Cardiac fibroblast (primary cell): ENCODE measurements at regions not wholly inside any gene's neighbourhood (a gene's known extent, or its start where the extent isn't known, plus 50 kb on each side); places are given as distances from the start of the nearest gene placed in this dataset.
A peak's percentile ranks its signal among the peaks of the same experiment; 100 is the strongest.

Source experiments
- DNase-seq, 2 donors: peaks; one replicate each; pipeline versions ENCODE4 v3.0.0 to v3.0.0-alpha.2; 2010; ENCODE audit warnings: low read depth in 2 of 2
- H3K4me3 ChIP-seq, 2 donors: replicated peaks in 1 of 2; 1 replicate in 1 of 2; 2 replicates in 1 of 2; pipeline ENCODE4 v1.5.1; 2011; ENCODE audit warnings: low read depth in 2 of 2, low read length in 2 of 2, mild to moderate bottlenecking in 2 of 2, moderate library complexity in 1 of 2
- CTCF ChIP-seq: IDR thresholded peaks from one replicate; pipeline ENCODE4 v1.5.1; 2011; ENCODE audit warnings: low read depth, mild to moderate bottlenecking, low read length, inconsistent platforms

GRCh38 chr17:73703917-73704316, 59.7 kb upstream of the SDK2 start:
- TF ChIP-seq CTCF, result no peak
- H3K4me3 ChIP-seq, result no peak overlapping the region
- no peak for DNase-seq

DNA sequence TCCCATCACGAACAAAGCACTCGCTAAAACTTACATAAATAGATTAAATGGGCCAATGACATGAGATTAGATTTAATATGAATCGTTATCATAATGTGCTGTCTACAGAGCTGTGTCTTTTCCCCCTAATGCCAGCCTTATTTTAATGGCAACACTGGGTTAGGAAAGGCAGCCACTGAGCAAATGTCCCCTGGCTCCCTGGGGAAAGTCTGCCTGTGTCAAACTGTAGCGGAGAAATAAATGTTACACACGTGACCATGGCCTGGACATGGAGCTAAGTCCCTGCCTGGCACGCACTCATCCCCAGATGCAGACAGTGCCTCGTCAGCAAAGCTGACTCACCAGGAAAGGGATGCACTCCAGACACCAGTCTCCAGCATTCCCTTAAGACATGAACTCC, 61.3 kb upstream of the SDK2 start:
- no peak overlapping the region for H3K4me3 ChIP-seq
- peak; percentile 13 to 18 for DNase-seq
- no peak for TF ChIP-seq CTCF

DNA sequence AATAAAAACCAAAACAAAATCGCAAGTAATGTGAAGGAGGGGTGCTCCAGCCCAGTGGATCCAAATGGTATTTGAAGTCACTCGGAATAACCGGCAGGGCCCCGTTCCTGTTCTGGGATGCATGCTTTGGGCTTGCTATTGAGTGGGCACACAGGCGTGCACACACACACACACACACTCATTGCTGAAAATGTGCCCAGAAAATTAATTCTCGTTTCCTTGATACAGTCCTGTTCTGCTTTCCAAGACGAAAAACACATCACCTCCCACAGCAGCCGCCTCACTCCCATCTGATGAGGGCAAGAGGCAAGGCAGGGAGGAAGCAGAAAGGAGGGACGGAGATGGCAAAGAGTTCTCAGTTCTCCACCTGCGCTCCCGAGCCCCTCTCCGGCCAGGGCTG, 62.2 kb upstream of the SDK2 start:
- no peak for DNase-seq
- no peak overlapping the region for H3K4me3 ChIP-seq
- TF ChIP-seq CTCF, result no peak

GRCh38 chr17:73706858-73707257, 62.6 kb upstream of the SDK2 start:
- no peak for DNase-seq
- TF ChIP-seq CTCF, result no peak
- no peak overlapping the region for H3K4me3 ChIP-seq

DNA sequence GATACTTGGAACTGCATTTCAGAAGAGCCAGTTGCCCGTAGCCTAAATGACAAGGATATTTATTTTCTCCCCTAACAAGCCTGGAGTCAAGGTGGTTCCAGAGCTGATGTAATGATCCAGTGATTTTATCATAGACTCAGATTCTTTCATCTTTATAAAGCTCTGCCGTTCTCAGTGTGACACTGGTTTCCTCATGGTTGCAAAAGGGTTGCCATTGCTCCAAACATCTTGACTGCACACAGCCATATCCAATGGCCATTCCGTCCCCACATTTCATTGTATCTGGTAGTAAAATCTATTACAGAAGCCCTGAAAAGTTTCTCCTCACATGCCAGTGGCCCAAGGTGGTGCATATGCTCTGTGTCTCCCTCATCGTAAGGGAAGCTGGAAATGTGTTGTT, 63.1 kb upstream of the SDK2 start:
- no peak for TF ChIP-seq CTCF
- no peak overlapping the region for H3K4me3 ChIP-seq
- DNase-seq, result no peak

DNA sequence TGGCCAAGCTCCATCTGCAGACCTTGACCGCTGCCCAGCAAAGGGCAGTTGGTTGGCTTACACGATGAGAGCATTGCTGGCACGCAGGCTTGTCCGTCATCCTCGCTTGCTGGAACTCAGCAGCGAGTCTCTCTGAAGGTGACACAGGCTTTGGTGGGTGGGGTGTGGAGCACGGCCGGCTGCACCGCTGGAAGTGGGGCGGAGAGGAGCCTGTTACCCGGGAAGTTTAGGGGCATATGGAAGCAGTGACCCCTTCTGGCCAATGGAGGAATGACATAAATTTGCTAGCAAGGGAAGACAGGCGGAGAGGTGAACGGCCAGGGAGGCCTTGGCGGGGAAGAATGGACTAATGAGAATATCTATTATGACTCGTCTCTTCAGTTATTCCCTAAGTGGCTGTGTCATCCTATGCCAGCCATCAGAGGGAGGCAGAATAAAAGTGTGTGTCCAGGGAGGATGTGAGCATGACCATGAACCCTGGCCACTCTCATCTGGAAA, 65.9 kb upstream of the SDK2 start:
- no peak overlapping the region for H3K4me3 ChIP-seq
- peak; percentile 28 to 66 for DNase-seq
- TF ChIP-seq CTCF, result peak; percentile 46

DNA sequence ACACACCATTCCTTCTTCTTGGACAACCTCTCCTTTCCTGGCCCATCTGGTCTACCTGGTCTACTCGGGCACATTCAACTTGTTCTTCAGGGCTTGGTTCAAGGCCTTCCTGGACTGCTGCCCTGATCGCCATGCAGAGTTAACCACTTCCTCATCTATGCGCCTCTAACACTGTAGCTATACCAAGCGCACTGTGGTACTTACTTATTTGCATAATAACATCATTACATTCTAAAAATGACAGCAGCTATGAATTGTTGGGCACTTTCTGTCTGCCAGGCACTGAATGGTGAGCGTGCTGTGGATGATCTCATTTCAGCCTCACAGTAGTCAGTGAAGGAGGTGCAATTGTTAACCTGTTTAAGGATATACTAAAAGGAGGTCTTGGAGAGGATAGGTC, 66.9 kb upstream of the SDK2 start:
- DNase-seq, result no peak
- TF ChIP-seq CTCF, result no peak
- no peak overlapping the region for H3K4me3 ChIP-seq
